ENCODE measurements at regions not wholly inside any gene's neighbourhood (a gene's known extent, or its start where the extent isn't known, plus 50 kb on each side); places are given as distances from the start of the nearest gene placed in this dataset.

- H3K27me3 ChIP-seq = no peaks in the 10 kb centered on the region
- intact Hi-C loops (cut with DNase I) = no loop called here
Observed at GRCh38 chr6:28758818-28759235, 165.0 kb downstream of the TRIM27 start.

GRCh38 chr6:28764014-28764723 lies 159.6 kb downstream of the TRIM27 start:
- no peak for TF ChIP-seq CTCF (IDR thresholded peaks at IDR 0.05)
- no peak overlapping the region for H3K4me3 ChIP-seq
- no peak overlapping the region for H3K27ac ChIP-seq
- no peaks in the 10 kb centered on the region for H3K4me1 ChIP-seq
- peaks cover 5% of the 10 kb centered on the region for H3K27me3 ChIP-seq
- DNase-seq (ENCODE audit: low spot score in 2 of 2) = no peak
- H3K36me3 ChIP-seq = no peaks in the 10 kb centered on the region
- H3K9me3 ChIP-seq = no peaks in the 10 kb centered on the region
- intact Hi-C loops (cut with DNase I) = no loop called here

More at GRCh38 chr6:28758818-28759235, 165.0 kb downstream of the TRIM27 start:
- TF ChIP-seq CTCF (IDR thresholded peaks at IDR 0.05) = no peak
- Histone ChIP-seq H3K9me3 (no peaks in the 10 kb centered on the region), H3K36me3 (no peaks in the 10 kb centered on the region), H3K4me3 (no peak overlapping the region), H3K4me1 (no peaks in the 10 kb centered on the region), H3K27ac (no peak overlapping the region)
- no peak for DNase-seq (ENCODE audit: low spot score in 2 of 2)

DNA sequence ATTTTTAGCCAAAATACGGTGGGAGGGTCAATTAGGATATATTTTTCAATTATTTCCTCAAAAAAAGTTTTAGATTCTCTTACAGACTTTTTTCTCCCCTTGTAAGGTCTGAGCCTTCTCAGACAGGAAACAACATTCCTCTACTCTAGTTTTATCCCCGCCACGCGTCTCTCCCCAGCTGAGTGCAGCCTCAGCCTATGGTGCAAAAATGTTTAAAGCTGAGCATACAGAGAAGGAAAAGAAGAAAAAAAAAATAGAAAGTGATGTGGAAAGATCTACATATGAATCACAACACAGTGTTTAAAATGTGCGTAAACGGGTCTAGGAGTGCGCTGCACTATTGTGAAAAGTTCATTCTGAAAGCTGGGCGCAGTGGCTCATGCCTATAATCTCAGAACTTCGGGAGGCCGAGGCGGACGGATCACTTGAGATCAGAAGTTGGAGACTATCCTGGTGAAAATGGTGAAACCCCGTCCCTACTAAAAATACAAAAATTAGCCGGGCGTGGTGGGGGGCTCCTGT lies 159.0 kb downstream of the TRIM27 start:
- peak overlapping the region in 1 of 2 donors; percentile 5 for H3K4me3 ChIP-seq
- DNase-seq (ENCODE audit: low spot score in 2 of 2) = no peak
- TF ChIP-seq CTCF (IDR thresholded peaks at IDR 0.05) = no peak
- H3K9me3 ChIP-seq = no peaks in the 10 kb centered on the region
- no peak overlapping the region for H3K27ac ChIP-seq
- no peaks in the 10 kb centered on the region for H3K4me1 ChIP-seq
- no peaks in the 10 kb centered on the region for H3K36me3 ChIP-seq
- H3K27me3 ChIP-seq = peaks cover 5% of the 10 kb centered on the region
- intact Hi-C loops (cut with DNase I) = no loop called here

DNA sequence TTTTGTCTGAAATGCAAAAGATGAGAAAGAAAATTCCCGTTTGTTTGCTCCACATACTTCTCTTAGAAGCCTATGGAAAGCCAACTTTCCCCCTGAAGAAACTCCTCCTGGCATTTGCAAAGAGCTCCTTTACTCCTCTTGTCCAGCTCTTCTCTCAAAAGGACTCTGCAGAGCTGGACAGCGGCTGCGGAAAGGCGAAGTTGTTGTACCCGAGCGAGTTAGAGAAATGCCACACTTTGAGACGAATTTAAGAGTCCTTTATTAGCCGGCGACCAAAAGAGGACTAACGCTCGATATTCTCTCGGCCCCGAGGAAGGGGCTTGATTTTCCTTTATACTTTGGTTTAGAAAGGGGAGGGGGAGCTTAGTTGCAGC lies 157.8 kb downstream of the TRIM27 start:
- Histone ChIP-seq H3K27me3 (peaks cover 5% of the 10 kb centered on the region), H3K27ac (no peak overlapping the region), H3K4me1 (no peaks in the 10 kb centered on the region), H3K4me3 (no peak overlapping the region), H3K9me3 (no peaks in the 10 kb centered on the region), H3K36me3 (no peaks in the 10 kb centered on the region)
- intact Hi-C loops (cut with DNase I) = no loop called here
- TF ChIP-seq CTCF (IDR thresholded peaks at IDR 0.05) = no peak
- no peak for DNase-seq (ENCODE audit: low spot score in 2 of 2)

DNA sequence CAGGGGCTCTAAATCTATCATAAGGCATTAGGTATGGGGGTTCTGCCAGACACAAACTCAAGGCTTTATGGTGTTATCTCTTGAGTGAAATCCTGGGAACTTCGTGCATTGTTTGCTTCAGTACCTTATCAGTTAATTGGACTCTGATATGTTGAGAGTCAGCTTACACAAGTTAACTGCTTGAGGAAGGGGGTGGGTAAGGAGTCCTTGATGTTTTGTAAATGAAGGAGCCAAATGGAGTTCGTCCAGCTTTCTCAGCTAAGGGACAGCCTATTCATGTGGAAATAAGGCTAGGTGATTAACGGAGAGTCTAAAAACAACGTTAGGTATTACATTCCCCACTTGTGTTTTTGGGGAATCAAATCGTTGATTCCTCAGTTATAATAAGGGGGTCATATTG lies 157.4 kb downstream of the TRIM27 start:
- no peak overlapping the region for H3K27ac ChIP-seq
- no peak for DNase-seq (ENCODE audit: low spot score in 2 of 2)
- H3K36me3 ChIP-seq = no peaks in the 10 kb centered on the region
- peaks cover 5% of the 10 kb centered on the region for H3K27me3 ChIP-seq
- no peak for TF ChIP-seq CTCF (IDR thresholded peaks at IDR 0.05)
- H3K9me3 ChIP-seq = no peaks in the 10 kb centered on the region
- intact Hi-C loops (cut with DNase I) = no loop called here
- no peaks in the 10 kb centered on the region for H3K4me1 ChIP-seq
- H3K4me3 ChIP-seq = no peak overlapping the region

All from ascending aorta (tissue), 2 donors.